Fibroblast of skin of right quadriceps (primary cell): ENCODE measurements at regions not wholly inside any gene's neighbourhood (a gene's known extent, or its start where the extent isn't known, plus 50 kb on each side); places are given as distances from the start of the nearest gene placed in this dataset.

Source experiments
- DNase-seq: peaks from one replicate; pipeline ENCODE4 v3.0.0-alpha.2; 2013

DNA sequence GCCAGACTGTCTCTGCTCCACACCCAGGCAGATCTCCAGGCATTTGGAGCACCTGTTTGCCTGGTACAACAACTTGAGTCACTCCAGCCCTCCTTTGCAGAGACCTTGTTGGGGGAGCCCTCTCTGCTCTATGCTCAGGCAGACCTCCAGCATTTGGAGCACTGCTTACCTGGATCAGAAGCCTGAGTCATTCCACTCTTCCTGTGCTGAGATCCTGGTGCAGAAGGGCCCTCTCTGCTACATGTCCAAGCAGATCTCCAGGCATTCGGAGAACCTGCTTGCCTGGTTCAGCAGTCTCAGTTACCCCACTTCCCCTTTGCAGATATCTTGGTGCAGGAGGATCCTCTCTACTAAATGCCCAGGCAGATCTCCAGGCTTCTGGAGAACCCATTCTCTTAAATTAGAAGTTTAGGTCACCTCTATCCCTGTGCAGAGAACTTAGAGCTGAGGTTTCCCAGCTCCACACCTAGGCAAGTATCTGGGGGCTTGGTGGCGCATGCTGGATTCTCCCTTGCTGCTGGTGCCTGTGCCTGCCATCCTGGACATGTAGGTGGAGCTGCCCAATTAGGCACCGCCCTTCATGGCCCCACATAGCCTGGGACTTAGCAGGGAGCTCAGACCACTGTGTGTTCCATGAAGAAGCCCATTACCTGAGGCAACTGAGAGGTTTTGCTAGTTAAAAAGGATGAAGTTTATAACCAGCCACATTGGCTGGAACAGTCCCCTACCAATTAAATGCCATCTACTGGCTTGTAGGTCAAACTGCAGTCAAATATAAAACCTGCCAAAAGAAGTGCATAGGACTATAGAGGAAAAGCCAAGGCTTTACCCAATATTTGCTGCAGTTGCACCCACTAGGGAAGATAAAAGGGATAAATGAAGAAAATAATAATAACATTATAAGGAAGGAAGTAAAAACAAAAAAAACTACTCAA, 97.6 kb upstream of the SLITRK6 start:
- no peak for DNase-seq

- no peak for DNase-seq
Observed at GRCh38 chr13:85887406-85887805, 88.2 kb upstream of the SLITRK6 start.

DNA sequence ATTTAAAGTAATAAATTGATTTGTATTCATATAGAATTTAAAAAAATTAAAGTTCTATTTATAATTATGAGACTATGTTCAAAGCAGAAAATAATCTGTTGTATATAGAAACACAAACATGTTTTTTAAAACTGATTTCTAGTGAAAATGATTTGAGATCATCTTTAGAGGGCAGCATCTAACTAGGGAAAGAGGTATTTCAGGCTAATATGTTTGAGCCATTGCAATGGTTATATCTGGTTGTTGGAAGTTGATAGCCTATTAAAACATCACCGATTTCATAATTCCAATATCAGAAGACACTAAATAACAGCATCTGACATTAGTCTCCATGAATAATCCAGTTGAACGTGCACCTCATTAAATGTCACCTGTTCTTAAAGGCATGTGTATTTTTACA, 79.8 kb upstream of the SLITRK6 start:
- no peak for DNase-seq

DNA sequence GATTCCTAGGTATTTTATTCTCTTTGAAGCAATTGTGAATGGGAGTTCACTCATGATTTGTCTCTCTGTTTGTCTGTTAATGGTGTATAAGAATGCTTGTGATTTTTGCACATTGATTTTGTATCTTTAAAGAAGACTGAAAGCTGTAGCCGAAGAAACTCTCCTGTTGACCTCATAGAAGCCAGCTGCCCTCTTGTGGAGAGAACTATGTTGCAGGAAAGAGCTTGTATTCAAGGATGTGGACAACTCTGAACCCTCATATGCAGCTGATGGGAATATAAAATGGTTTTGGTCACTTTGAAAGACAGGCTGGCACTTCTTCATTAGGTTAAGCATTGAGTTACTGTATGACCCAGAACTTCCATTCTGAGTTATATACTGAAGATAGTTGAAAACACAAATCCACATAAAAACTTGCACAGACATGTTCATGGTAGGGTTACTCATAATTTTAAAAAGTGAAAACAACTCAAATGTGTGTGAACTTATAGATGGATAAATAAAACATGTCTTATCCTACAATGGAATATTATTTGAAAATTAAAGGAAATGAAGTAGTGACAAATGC, 65.8 kb upstream of the SLITRK6 start:
- peak; percentile 2 for DNase-seq

GRCh38 chr13:85853901-85854663, 54.9 kb upstream of the SLITRK6 start:
- DNase-seq: no peak

DNA sequence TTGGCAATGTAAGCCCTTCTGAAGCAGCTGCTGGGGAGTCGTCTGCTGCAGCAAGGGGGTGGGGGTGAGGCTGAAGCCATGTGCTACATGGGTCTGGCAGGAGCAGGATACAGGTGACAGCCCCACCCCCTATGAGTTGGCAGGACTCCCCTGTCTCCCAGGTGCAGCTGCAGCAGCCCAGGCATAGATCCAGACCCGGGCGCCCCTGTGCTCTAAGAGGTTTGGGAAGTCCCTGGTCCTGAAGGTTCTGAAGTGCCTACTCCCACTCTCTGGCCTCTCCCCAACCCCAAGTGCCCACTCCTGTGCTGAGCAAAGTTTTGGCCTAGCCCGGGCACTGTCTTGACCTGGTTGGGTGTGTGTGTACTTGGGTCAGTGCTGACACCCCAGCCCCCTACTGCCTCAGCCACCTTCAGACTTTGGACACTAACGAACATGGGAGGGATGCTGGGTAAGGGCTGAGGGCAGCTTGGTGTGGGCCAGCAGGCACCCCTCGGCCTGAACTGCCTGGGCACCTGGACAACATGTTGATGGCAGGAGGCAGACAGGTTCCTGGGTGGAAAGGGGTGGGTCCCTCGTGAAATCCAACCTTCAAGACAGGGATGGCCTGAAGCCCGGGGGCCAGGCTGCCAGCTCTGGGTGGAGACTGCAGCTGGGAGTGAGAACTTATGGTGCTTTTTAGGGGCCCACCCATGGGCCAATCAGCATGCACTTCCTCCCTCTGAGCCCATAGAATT, 54.1 kb upstream of the SLITRK6 start:
- no peak for DNase-seq
